ENCODE measurements at regions not wholly inside any gene's neighbourhood (a gene's known extent, or its start where the extent isn't known, plus 50 kb on each side); places are given as distances from the start of the nearest gene placed in this dataset.

- H3K4me2 ChIP-seq (ENCODE audit: low read length) = no peak overlapping the region
- H2AFZ ChIP-seq (ENCODE audit: low read depth, low read length) = no peak overlapping the region
- H3F3A ChIP-seq (ENCODE audit: insufficient read depth, low read length, poor library complexity, severe bottlenecking) = no peaks in the 10 kb centered on the region
- no peak overlapping the region for H3K4me3 ChIP-seq (ENCODE audit: low read length)
- H3K36me3 ChIP-seq (ENCODE audit: insufficient read depth, low read length) = no peaks in the 10 kb centered on the region
- H4K20me1 ChIP-seq (ENCODE audit: insufficient read depth) = no peaks in the 10 kb centered on the region
- no peak overlapping the region for H3K27ac ChIP-seq (ENCODE audit: low read length)
- TF ChIP-seq MXI1 (conservative IDR thresholded peaks at IDR 0.05; ENCODE audit: poor library complexity, severe bottlenecking) (no peak), EZH2 (IDR thresholded peaks at IDR 0.05; ENCODE audit: borderline replicate concordance, insufficient read depth, low read length, poor library complexity, severe bottlenecking) (no peak), SMC3 (conservative IDR thresholded peaks at IDR 0.05; ENCODE audit: poor library complexity) (no peak), EP300 (conservative IDR thresholded peaks at IDR 0.05; ENCODE audit: poor library complexity, severe bottlenecking) (no peak), CTCF (IDR thresholded peaks at IDR 0.05; ENCODE audit: poor library complexity, severe bottlenecking) (no peak), RAD21 (conservative IDR thresholded peaks at IDR 0.05) (no peak), POLR2AphosphoS5 (IDR thresholded peaks at IDR 0.05) (no peak)
- no peaks in the 10 kb centered on the region for H3K79me2 ChIP-seq (replicated peaks; ENCODE audit: insufficient read depth, low read length)
- no peaks in the 10 kb centered on the region for H3K9me3 ChIP-seq (ENCODE audit: low read length)
- no peak overlapping the region for H3K9ac ChIP-seq (ENCODE audit: low read length)
- no peaks in the 10 kb centered on the region for H3K9me2 ChIP-seq (ENCODE audit: insufficient read depth, low read length)
- no peaks in the 10 kb centered on the region for H3K27me3 ChIP-seq (ENCODE audit: insufficient read depth, low read depth, low read length)
Measured at GRCh38 chr13:70714993-70715392, 606.7 kb upstream of the KLHL1 start.

- no peak overlapping the region for H3K4me3 ChIP-seq (ENCODE audit: low read length)
- H3K79me2 ChIP-seq (replicated peaks; ENCODE audit: insufficient read depth, low read length) = no peaks in the 10 kb centered on the region
- no peaks in the 10 kb centered on the region for H3K27me3 ChIP-seq (ENCODE audit: insufficient read depth, low read depth, low read length)
- H2AFZ ChIP-seq (ENCODE audit: low read depth, low read length) = no peak overlapping the region
- no peak overlapping the region for H3K27ac ChIP-seq (ENCODE audit: low read length)
- H3K36me3 ChIP-seq (ENCODE audit: insufficient read depth, low read length) = no peaks in the 10 kb centered on the region
- no peaks in the 10 kb centered on the region for H3K9me2 ChIP-seq (ENCODE audit: insufficient read depth, low read length)
- H3K9ac ChIP-seq (ENCODE audit: low read length) = no peak overlapping the region
- no peaks in the 10 kb centered on the region for H4K20me1 ChIP-seq (ENCODE audit: insufficient read depth)
- no peak overlapping the region for H3K4me2 ChIP-seq (ENCODE audit: low read length)
- no peaks in the 10 kb centered on the region for H3F3A ChIP-seq (ENCODE audit: insufficient read depth, low read length, poor library complexity, severe bottlenecking)
- TF ChIP-seq CTCF (IDR thresholded peaks at IDR 0.05; ENCODE audit: poor library complexity, severe bottlenecking) = no peak
- no peak for TF ChIP-seq REST (IDR thresholded peaks at IDR 0.05; ENCODE audit: borderline replicate concordance)
- no peak for TF ChIP-seq RAD21 (conservative IDR thresholded peaks at IDR 0.05)
- TF ChIP-seq MXI1 (conservative IDR thresholded peaks at IDR 0.05; ENCODE audit: poor library complexity, severe bottlenecking) = no peak
- no peak for TF ChIP-seq SMC3 (conservative IDR thresholded peaks at IDR 0.05; ENCODE audit: poor library complexity)
- TF ChIP-seq EZH2 (IDR thresholded peaks at IDR 0.05; ENCODE audit: borderline replicate concordance, insufficient read depth, low read length, poor library complexity, severe bottlenecking) = no peak
- no peak for TF ChIP-seq POLR2AphosphoS5 (IDR thresholded peaks at IDR 0.05)
- no peaks in the 10 kb centered on the region for H3K9me3 ChIP-seq (ENCODE audit: low read length)
Measured at GRCh38 chr13:70708775-70709174, 600.5 kb upstream of the KLHL1 start.

All from neural cell (in vitro differentiated cells).